Endodermal cell (in vitro differentiated cells): ENCODE measurements at regions not wholly inside any gene's neighbourhood (a gene's known extent, or its start where the extent isn't known, plus 50 kb on each side); places are given as distances from the start of the nearest gene placed in this dataset.

Experiments
- DNase-seq: peaks from one replicate; pipeline ENCODE4 v3.0.0-alpha.2; 2017
- H3K27ac ChIP-seq: 2 replicates; pipeline ENCODE4 v1.5.1; 2013; ENCODE audit warnings: mild to moderate bottlenecking, low read depth, low read length, moderate library complexity
- H3K27me3 ChIP-seq: 2 replicates; pipeline ENCODE4 v1.6.1; 2013; ENCODE audit warnings: mild to moderate bottlenecking, low read length, moderate library complexity; ENCODE audit not compliant: insufficient read depth, control insufficient read depth, poor library complexity, severe bottlenecking
- H3K36me3 ChIP-seq: 2 replicates; pipeline ENCODE4 v1.7.0; 2013; ENCODE audit warnings: mild to moderate bottlenecking, low read length, moderate library complexity; ENCODE audit not compliant: control insufficient read depth, insufficient read depth
- H3K4me1 ChIP-seq: one replicate; pipeline ENCODE4 v1.7.0; 2013; ENCODE audit warnings: low read length; ENCODE audit not compliant: control insufficient read depth, insufficient read depth
- H3K4me3 ChIP-seq: 2 replicates; pipeline ENCODE4 v1.5.1; 2013; ENCODE audit warnings: mild to moderate bottlenecking, low read length, moderate library complexity
- H3K9ac ChIP-seq: 2 replicates; pipeline ENCODE4 v1.6.1; 2013; ENCODE audit warnings: mild to moderate bottlenecking, low read length, moderate library complexity; ENCODE audit not compliant: poor library complexity, severe bottlenecking; ENCODE audit errors: extremely low read depth
- H3K9me3 ChIP-seq: 2 replicates; pipeline ENCODE4 v1.6.1; 2013; ENCODE audit warnings: mild to moderate bottlenecking, low read length, moderate library complexity; ENCODE audit not compliant: control insufficient read depth
- H3K27ac Mint-ChIP-seq: 2 replicates; pipeline ENCODE4 v1.8.0; 2020; ENCODE audit warnings: mixed read lengths
- H3K27me3 Mint-ChIP-seq: 2 replicates; pipeline ENCODE4 v1.8.0; 2021; ENCODE audit warnings: mild to moderate bottlenecking, mixed read lengths; ENCODE audit not compliant: insufficient read depth
- H3K36me3 Mint-ChIP-seq: 2 replicates; pipeline ENCODE4 v1.8.0; 2020; ENCODE audit warnings: low read depth, mixed read lengths
- H3K4me1 Mint-ChIP-seq: 2 replicates; pipeline ENCODE4 v1.8.0; 2020; ENCODE audit warnings: mixed read lengths
- H3K4me3 Mint-ChIP-seq: 2 replicates; pipeline ENCODE4 v1.8.0; 2020; ENCODE audit warnings: mild to moderate bottlenecking, moderate library complexity, mixed read lengths
- H3K9me3 Mint-ChIP-seq: 2 replicates; pipeline ENCODE4 v1.8.0; 2020; ENCODE audit warnings: mild to moderate bottlenecking, mixed read lengths
- WGBS, 2 experiments: methylation state at CpG; one replicate each; pipeline versions ENCODE4 v1.1.5 to v1.1.7; 2013; ENCODE audit warnings: missing lambda C conversion rate in 2 of 2, mixed read lengths in 1 of 2; ENCODE audit not compliant: insufficient coverage in 1 of 2, insufficient read length in 1 of 2; 5-methylcytosine and 5-hydroxymethylcytosine counted together
- TF ChIP-seq, protein P1 (sequence below): fragments of 200-600 bp; sonication (generic); conservative IDR thresholded peaks from 2 replicates; pipeline ENCODE4 v1.5.0; 2021; ENCODE audit warnings: antibody characterized with exemption, mild to moderate bottlenecking

DNA sequence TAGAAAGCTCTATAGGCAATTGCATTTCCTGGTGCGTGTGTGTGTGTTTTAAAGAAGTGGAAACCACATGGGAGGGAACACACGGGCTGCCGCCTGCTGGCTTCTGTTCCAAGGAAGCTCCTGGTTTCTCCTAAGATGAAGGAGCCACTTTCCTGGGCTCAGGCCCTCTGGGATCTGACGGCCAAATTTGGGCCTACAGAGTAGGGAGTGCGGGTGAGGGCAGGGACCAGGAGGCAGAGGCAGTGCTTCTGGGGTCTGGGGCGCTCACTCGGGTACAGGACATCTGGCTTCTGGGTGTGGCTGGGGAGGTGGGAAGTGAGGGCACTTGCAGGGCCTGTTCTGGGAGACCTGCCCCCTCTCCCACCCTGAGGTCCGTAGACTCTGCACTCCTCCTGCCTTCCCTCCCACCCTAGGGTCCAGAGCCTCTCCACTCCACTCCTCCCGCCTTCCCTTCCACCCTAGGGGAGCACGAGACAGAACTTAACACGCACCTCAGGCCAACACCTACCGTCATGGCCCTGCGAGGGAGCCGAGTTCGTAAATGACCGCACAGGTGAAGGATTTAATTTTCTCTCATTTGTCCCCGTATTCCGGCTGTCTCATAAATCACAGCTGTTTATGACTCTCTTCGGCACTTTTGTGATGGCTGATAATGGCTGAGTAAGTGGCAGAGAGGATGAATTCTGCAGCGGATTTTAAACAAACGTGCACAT, 127.7 kb downstream of the KIF26A start:
- Histone ChIP-seq H3K27ac (no peak overlapping the region), H3K27me3 (no peaks in the 10 kb centered on the region), H3K4me1 (no peaks in the 10 kb centered on the region), H3K36me3 (no peaks in the 10 kb centered on the region), H3K4me3 (no peak overlapping the region), H3K9ac (no peak overlapping the region), H3K9me3 (no peaks in the 10 kb centered on the region)
- TF ChIP-seq, protein P1, sequence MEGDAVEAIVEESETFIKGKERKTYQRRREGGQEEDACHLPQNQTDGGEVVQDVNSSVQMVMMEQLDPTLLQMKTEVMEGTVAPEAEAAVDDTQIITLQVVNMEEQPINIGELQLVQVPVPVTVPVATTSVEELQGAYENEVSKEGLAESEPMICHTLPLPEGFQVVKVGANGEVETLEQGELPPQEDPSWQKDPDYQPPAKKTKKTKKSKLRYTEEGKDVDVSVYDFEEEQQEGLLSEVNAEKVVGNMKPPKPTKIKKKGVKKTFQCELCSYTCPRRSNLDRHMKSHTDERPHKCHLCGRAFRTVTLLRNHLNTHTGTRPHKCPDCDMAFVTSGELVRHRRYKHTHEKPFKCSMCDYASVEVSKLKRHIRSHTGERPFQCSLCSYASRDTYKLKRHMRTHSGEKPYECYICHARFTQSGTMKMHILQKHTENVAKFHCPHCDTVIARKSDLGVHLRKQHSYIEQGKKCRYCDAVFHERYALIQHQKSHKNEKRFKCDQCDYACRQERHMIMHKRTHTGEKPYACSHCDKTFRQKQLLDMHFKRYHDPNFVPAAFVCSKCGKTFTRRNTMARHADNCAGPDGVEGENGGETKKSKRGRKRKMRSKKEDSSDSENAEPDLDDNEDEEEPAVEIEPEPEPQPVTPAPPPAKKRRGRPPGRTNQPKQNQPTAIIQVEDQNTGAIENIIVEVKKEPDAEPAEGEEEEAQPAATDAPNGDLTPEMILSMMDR: no peak
- Mint-ChIP-seq H3K4me1 (no peaks in the 10 kb centered on the region), H3K27ac (no peak overlapping the region), H3K36me3 (no peaks in the 10 kb centered on the region), H3K27me3 (no peaks in the 10 kb centered on the region), H3K9me3 (no peaks in the 10 kb centered on the region), H3K4me3 (no peak overlapping the region)
- DNase-seq: peak; percentile 39
- 94 to 97% methylated on average over 8 to 21 of the region's 21 CpGs for WGBS, 2 experiments

DNA sequence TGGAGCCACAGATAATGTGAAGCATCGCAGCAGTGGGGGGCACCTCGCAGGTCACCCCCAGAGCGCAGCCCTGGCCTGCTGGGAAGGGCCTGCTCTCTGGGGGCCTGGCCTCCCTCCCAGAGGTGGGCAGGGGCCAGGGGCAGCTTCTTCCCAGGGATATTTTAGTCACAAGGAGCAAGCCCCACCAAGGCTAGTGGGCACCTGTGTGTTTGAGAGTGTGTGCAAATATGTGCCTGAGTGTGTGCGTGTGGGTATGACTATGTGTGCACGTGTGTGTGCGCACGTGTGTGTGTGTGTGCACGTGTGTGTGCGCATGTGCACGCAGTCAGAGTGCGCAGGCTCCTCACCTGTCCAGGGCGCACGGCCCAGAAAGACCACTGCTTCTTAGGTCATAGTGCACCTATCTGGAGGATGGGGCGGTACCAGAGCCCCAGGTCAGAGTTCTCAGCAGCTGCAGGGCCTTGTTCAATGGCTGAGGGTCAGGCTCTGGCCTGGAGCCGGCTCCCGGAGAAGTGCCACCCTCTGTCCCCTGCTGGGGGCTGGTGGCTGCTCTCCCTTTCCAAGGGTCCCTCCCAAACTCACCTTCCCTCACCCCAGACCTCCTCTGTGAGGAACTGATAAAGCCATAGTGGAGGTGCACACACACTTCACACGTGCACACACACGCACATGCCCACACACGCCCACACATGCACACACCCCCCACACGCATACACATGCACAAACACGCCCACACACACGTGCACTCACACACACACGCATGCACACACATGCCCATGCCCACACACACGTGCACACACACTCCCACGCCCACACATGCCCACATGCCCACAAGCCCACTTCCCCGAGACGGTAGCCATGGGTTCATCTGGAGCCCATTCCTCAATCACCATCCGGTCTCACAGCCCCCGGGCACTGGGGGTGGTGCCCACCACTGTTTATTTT, 128.5 kb downstream of the KIF26A start:
- no peaks in the 10 kb centered on the region for H3K9me3 ChIP-seq
- Mint-ChIP-seq H3K27me3 (no peaks in the 10 kb centered on the region), H3K4me3 (no peak overlapping the region), H3K4me1 (no peaks in the 10 kb centered on the region), H3K36me3 (no peaks in the 10 kb centered on the region), H3K9me3 (no peaks in the 10 kb centered on the region), H3K27ac (no peak overlapping the region)
- H3K4me3 ChIP-seq: no peak overlapping the region
- no peaks in the 10 kb centered on the region for H3K4me1 ChIP-seq
- 86 to 90% methylated on average over 17 to 29 of the region's 29 CpGs for WGBS, 2 experiments
- no peak overlapping the region for H3K27ac ChIP-seq
- TF ChIP-seq, protein P1: no peak
- no peak for DNase-seq
- H3K27me3 ChIP-seq: no peaks in the 10 kb centered on the region
- no peaks in the 10 kb centered on the region for H3K36me3 ChIP-seq
- H3K9ac ChIP-seq: no peak overlapping the region

DNA sequence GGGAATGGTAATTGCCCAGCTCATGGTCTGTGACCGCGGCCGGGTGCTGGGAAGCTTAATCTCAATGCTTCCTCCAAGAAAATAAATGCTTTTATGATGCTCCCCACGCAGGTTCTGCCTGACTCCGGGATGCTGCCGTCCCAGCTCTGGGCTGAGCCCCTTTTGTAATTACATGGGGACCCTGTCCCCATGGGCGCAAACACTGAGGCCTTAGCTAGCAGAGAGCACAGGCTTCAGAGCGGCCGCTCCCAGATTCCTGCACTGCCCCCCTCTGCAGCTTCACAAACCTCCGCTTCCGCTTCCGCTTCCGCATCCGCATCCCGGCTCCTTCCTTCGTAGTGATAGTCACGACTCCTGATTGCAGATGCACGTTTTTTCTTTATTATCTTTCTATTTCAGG, 129.5 kb downstream of the KIF26A start:
- peak; percentile 36 for DNase-seq
- Mint-ChIP-seq H3K36me3 (no peaks in the 10 kb centered on the region), H3K4me3 (no peak overlapping the region), H3K27me3 (no peaks in the 10 kb centered on the region), H3K4me1 (no peaks in the 10 kb centered on the region), H3K9me3 (no peaks in the 10 kb centered on the region), H3K27ac (no peak overlapping the region)
- Histone ChIP-seq H3K27ac (no peak overlapping the region), H3K9me3 (no peaks in the 10 kb centered on the region), H3K4me1 (no peaks in the 10 kb centered on the region), H3K4me3 (no peak overlapping the region), H3K36me3 (no peaks in the 10 kb centered on the region), H3K9ac (no peak overlapping the region), H3K27me3 (no peaks in the 10 kb centered on the region)
- 92 to 93% methylated on average over 16 to 18 of the region's 18 CpGs for WGBS, 2 experiments
- TF ChIP-seq, protein P1: no peak
